OCI-LY7 (cell line): ENCODE measurements at regions not wholly inside any gene's neighbourhood (a gene's known extent, or its start where the extent isn't known, plus 50 kb on each side); places are given as distances from the start of the nearest gene placed in this dataset.

Experiments used
- BruUV-seq: library from RNA; stranded (reverse); fragments of 400-500 nt; replicated peaks from 2 replicates; lab custom pipeline; 2021; lab: Mats Ljungman, UMichigan
- CTCF ChIA-PET: fragments of 300-600 bp; sonication (Branson Sonifier 250); formaldehyde crosslinking; loops from one replicate; lab custom pipeline; 2022; ENCODE audit warnings: antibody characterized with exemption; ENCODE audit not compliant: unreplicated experiment; lab: Charles Lee
- POLR2A ChIA-PET: fragments of 300-600 bp; sonication (Branson Sonifier 250); formaldehyde crosslinking; loops from one replicate; lab custom pipeline; 2022; ENCODE audit warnings: antibody characterized with exemption; lab: Charles Lee
- DNase-seq: peaks from one replicate; pipeline ENCODE4 v3.0.0-alpha.2; 2015; ENCODE audit warnings: low spot score
- H2AFZ ChIP-seq: fragments of 200-600 bp; sonication (generic), shearing (Covaris generic); 2 replicates; pipeline ENCODE4 v1.6.1; 2014; ENCODE audit warnings: mild to moderate bottlenecking, antibody characterized with exemption, low read length, moderate library complexity
- H3K27ac ChIP-seq: fragments of 200-600 bp; sonication (generic); 2 replicates; pipeline ENCODE4 v1.5.1; 2014; ENCODE audit warnings: mixed run types, low read depth, mild to moderate bottlenecking, moderate library complexity, low read length, inconsistent platforms; ENCODE audit not compliant: poor library complexity, severe bottlenecking
- H3K36me3 ChIP-seq: fragments of 200-600 bp; sonication (generic); 2 replicates; pipeline ENCODE4 v1.6.1; 2014; ENCODE audit warnings: mild to moderate bottlenecking, antibody characterized with exemption, low read length, moderate library complexity, mixed read lengths; ENCODE audit not compliant: insufficient read depth
- H3K4me1 ChIP-seq: fragments of 200-600 bp; sonication (generic); 2 replicates; pipeline ENCODE4 v1.5.1; 2014; ENCODE audit warnings: mild to moderate bottlenecking, low read length; ENCODE audit not compliant: insufficient read depth, poor library complexity, severe bottlenecking
- H3K4me2 ChIP-seq: fragments of 200-600 bp; sonication (generic); 2 replicates; pipeline ENCODE4 v1.6.1; 2014; ENCODE audit warnings: mild to moderate bottlenecking, low read length
- H3K4me3 ChIP-seq: fragments of 200-600 bp; sonication (generic); 2 replicates; pipeline ENCODE4 v1.5.1; 2014; ENCODE audit warnings: mild to moderate bottlenecking, low read depth, low read length; ENCODE audit not compliant: poor library complexity, severe bottlenecking
- H3K79me2 ChIP-seq: fragments of 200-600 bp; sonication (generic); 2 replicates; pipeline ENCODE4 v1.6.1; 2016; ENCODE audit warnings: low read depth, mild to moderate bottlenecking, low read length, moderate library complexity, mixed read lengths; ENCODE audit not compliant: insufficient read depth
- H3K9me2 ChIP-seq: fragments of 200-600 bp; sonication (generic); 2 replicates; pipeline ENCODE4 v1.6.1; 2016; ENCODE audit warnings: mild to moderate bottlenecking, low read length, mixed read lengths; ENCODE audit not compliant: insufficient read depth
- H3K9me3 ChIP-seq: fragments of 200-600 bp; sonication (generic); 2 replicates; pipeline ENCODE4 v1.6.1; 2014; ENCODE audit warnings: mild to moderate bottlenecking, mixed run types, low read length, mixed read lengths
- H4K20me1 ChIP-seq: fragments of 200-600 bp; sonication (generic); 2 replicates; pipeline ENCODE4 v1.6.1; 2014; ENCODE audit warnings: mild to moderate bottlenecking, antibody characterized with exemption, low read length, moderate library complexity, mixed read lengths; ENCODE audit not compliant: insufficient read depth
- CTCF ChIP-seq: fragments of 200-600 bp; sonication (generic); conservative IDR thresholded peaks from 2 replicates; pipeline ENCODE4 v1.5.1; 2014; ENCODE audit warnings: mild to moderate bottlenecking, antibody characterized with exemption, low read length, moderate library complexity, mixed read lengths
- EZH2phosphoT487 ChIP-seq: fragments of 200-600 bp; sonication (generic); IDR thresholded peaks from 2 replicates; pipeline ENCODE4 v1.6.1; 2018; ENCODE audit warnings: low read depth, borderline replicate concordance, mild to moderate bottlenecking, mixed run types, antibody characterized with exemption, low read length, moderate library complexity, mixed read lengths
- intact Hi-C: fragments of 100-400 bp; cut with micrococcal nuclease; formaldehyde crosslinking; loops from one replicate; pipeline ENCODE4 v1.10.0; 2022; ENCODE audit not compliant: unreplicated experiment

- no peaks in the 10 kb centered on the region for H4K20me1 ChIP-seq
- no peak overlapping the region for H3K4me2 ChIP-seq
- H3K79me2 ChIP-seq: no peaks in the 10 kb centered on the region
- ChIA-PET POLR2A (no interaction called here), CTCF (no interaction called here)
- H3K9me3 ChIP-seq: no peaks in the 10 kb centered on the region
- H3K27ac ChIP-seq: no peak overlapping the region
- TF ChIP-seq EZH2phosphoT487 (no peak), CTCF (no peak)
- no peaks in the 10 kb centered on the region for H3K36me3 ChIP-seq
- intact Hi-C loops: no loop called here
- no TSS peak for BruUV-seq
- H3K9me2 ChIP-seq: no peaks in the 10 kb centered on the region
- no peak for DNase-seq
- no peak overlapping the region for H2AFZ ChIP-seq
- H3K4me3 ChIP-seq: no peak overlapping the region
- no peaks in the 10 kb centered on the region for H3K4me1 ChIP-seq
Observed at GRCh38 chr11:29959488-29959887, 57.3 kb downstream of the KCNA4 start.

- POLR2A ChIA-PET: no interaction called here
- Histone ChIP-seq H3K9me2 (no peaks in the 10 kb centered on the region), H3K27ac (no peak overlapping the region), H2AFZ (no peak overlapping the region), H3K9me3 (no peaks in the 10 kb centered on the region), H3K4me2 (no peak overlapping the region), H3K36me3 (no peaks in the 10 kb centered on the region), H3K4me1 (no peaks in the 10 kb centered on the region), H3K79me2 (no peaks in the 10 kb centered on the region), H3K4me3 (no peak overlapping the region), H4K20me1 (no peaks in the 10 kb centered on the region)
- intact Hi-C loops: no loop called here
- TF ChIP-seq EZH2phosphoT487: no peak
- no TSS peak for BruUV-seq
- CTCF ChIA-PET: no interaction called here
- no peak for DNase-seq
Observed at GRCh38 chr11:29957431-29957830, 59.4 kb downstream of the KCNA4 start.

GRCh38 chr11:29956076-29956556 lies 60.7 kb downstream of the KCNA4 start:
- POLR2A ChIA-PET: interaction anchor here (0.6 to 1.0 kb wide), 4 partner anchors 10 to 1660 kb away, joined by 3 to 4 read pairs (median 3); no protein-coding TSS in a partner anchor
- CTCF ChIA-PET: no interaction called here
- DNase-seq: no peak
- H3K79me2 ChIP-seq: no peaks in the 10 kb centered on the region
- no peaks in the 10 kb centered on the region for H3K9me3 ChIP-seq
- H3K9me2 ChIP-seq: no peaks in the 10 kb centered on the region
- intact Hi-C loops: no loop called here
- no peak overlapping the region for H3K4me3 ChIP-seq
- H4K20me1 ChIP-seq: no peaks in the 10 kb centered on the region
- no peaks in the 10 kb centered on the region for H3K4me1 ChIP-seq
- H3K27ac ChIP-seq: no peak overlapping the region
- no peak overlapping the region for H2AFZ ChIP-seq
- no peak overlapping the region for H3K4me2 ChIP-seq
- TF ChIP-seq EZH2phosphoT487 (no peak), CTCF (no peak)
- BruUV-seq: no TSS peak
- no peaks in the 10 kb centered on the region for H3K36me3 ChIP-seq
